Peyer's patch (tissue), 4 donors: ENCODE measurements at regions not wholly inside any gene's neighbourhood (a gene's known extent, or its start where the extent isn't known, plus 50 kb on each side); places are given as distances from the start of the nearest gene placed in this dataset.

Source experiments
- POLR2A ChIP-seq, 2 donors: fragments of 450-650 bp; IDR thresholded peaks; one replicate each; pipeline ENCODE4 v1.5.1; 2017; ENCODE audit warnings: antibody characterized with exemption in 2 of 2, mild to moderate bottlenecking in 2 of 2, moderate library complexity in 2 of 2
- TF ChIP-seq, protein P1 (sequence below), 6 experiments: fragments of 450-650 bp in 4 of 6; fragments of 200-600 bp in 2 of 6; sonication (generic) in 1 of 6; IDR thresholded peaks; one replicate each; pipeline ENCODE4 v1.5.1; 2017 to 2019; ENCODE audit warnings: antibody characterized with exemption in 6 of 6, mild to moderate bottlenecking in 3 of 6, moderate library complexity in 1 of 6

- TF ChIP-seq, protein P1, sequence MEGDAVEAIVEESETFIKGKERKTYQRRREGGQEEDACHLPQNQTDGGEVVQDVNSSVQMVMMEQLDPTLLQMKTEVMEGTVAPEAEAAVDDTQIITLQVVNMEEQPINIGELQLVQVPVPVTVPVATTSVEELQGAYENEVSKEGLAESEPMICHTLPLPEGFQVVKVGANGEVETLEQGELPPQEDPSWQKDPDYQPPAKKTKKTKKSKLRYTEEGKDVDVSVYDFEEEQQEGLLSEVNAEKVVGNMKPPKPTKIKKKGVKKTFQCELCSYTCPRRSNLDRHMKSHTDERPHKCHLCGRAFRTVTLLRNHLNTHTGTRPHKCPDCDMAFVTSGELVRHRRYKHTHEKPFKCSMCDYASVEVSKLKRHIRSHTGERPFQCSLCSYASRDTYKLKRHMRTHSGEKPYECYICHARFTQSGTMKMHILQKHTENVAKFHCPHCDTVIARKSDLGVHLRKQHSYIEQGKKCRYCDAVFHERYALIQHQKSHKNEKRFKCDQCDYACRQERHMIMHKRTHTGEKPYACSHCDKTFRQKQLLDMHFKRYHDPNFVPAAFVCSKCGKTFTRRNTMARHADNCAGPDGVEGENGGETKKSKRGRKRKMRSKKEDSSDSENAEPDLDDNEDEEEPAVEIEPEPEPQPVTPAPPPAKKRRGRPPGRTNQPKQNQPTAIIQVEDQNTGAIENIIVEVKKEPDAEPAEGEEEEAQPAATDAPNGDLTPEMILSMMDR (IDR thresholded peaks at IDR 0.05): no peak
- no peak for TF ChIP-seq POLR2A (IDR thresholded peaks at IDR 0.05)
These were observed 650.2 kb upstream of the SLC39A10 start for GRCh38 chr2:195006856-195007255.
